HepG2 (cell line): ENCODE measurements at regions not wholly inside any gene's neighbourhood (a gene's known extent, or its start where the extent isn't known, plus 50 kb on each side); places are given as distances from the start of the nearest gene placed in this dataset.
"Not testable (repeated sequence)": the region's sequence is repeated elsewhere in the genome, so short reads cannot be mapped to it uniquely, and the experiment has no call there.

Source experiments
- ATAC-seq: fragments of 200-7000 bp; cut with Tn5 transposase; 3 replicates; pipeline ENCODE4 v1.9.1; 2020; ENCODE audit warnings: mild to moderate bottlenecking, moderate library complexity
- BruUV-seq: library from RNA; stranded (reverse); fragments of 400-500 nt; replicated peaks from 2 replicates; lab custom pipeline; 2021; lab: Mats Ljungman, UMichigan
- CTCF ChIA-PET: fragments of 300-600 bp; formaldehyde crosslinking; extraction: SDS; loops from one replicate; lab custom pipeline; 2021; ENCODE audit warnings: low total read pairs, inconsistent platforms, low intra/inter-chr PET ratio; lab: Yijun Ruan, JAX
- POLR2A ChIA-PET: fragments of 350-600 bp; sonication (Branson Sonifier 250); formaldehyde crosslinking; loops from one replicate; lab custom pipeline; 2020; ENCODE audit warnings: antibody characterized with exemption, inconsistent platforms; lab: Yijun Ruan, JAX
- DNase-seq: peaks from one replicate; pipeline ENCODE4 v3.0.0-alpha.2; 2015; ENCODE audit warnings: low spot score
- FAIRE-seq: peaks from 3 replicates; lab custom pipeline; 2011; peaks lifted over from hg19 to GRCh38; lab: Jason Lieb, UNC
- H2AFZ ChIP-seq: one replicate; pipeline ENCODE4 v1.6.1; 2011; ENCODE audit warnings: low read length, inconsistent platforms
- H3K27ac ChIP-seq: fragments of 300-600 bp; 3 replicates; pipeline ENCODE4 v1.8.0; 2011; ENCODE audit warnings: mixed run types, mild to moderate bottlenecking, mixed read lengths, low read length, inconsistent platforms; ENCODE audit not compliant: insufficient read depth; ENCODE audit errors: extremely low read length
- H3K27me3 ChIP-seq, 2 experiments: fragments of 200-600 bp in 1 of 2; 2 replicates in 1 of 2; 3 replicates in 1 of 2; pipeline versions ENCODE4 v1.6.0 to v1.8.0; 2011; ENCODE audit warnings: low read length in 2 of 2, mild to moderate bottlenecking in 2 of 2, moderate library complexity in 2 of 2, inconsistent platforms in 1 of 2; ENCODE audit not compliant: insufficient read depth in 2 of 2, control insufficient read depth in 1 of 2
- H3K36me3 ChIP-seq, 2 experiments: fragments of 200-600 bp in 1 of 2; replicated peaks in 1 of 2; 2 replicates in 1 of 2; 3 replicates in 1 of 2; pipeline versions ENCODE4 v1.5.1 to v1.8.0; 2011; ENCODE audit warnings: low read length in 2 of 2, inconsistent platforms in 1 of 2; ENCODE audit not compliant: insufficient read depth in 2 of 2, control insufficient read depth in 1 of 2
- H3K4me1 ChIP-seq: 2 replicates; pipeline ENCODE4 v1.5.1; 2012; ENCODE audit warnings: low read length, inconsistent platforms; ENCODE audit not compliant: insufficient read depth
- H3K4me2 ChIP-seq: 2 replicates; pipeline ENCODE4 v1.6.0; 2011; ENCODE audit warnings: low read depth, low read length, inconsistent platforms
- H3K4me3 ChIP-seq, 3 experiments: fragments of 200-600 bp in 1 of 3; sonication (generic), shearing (Covaris generic) in 1 of 3; replicated peaks in 1 of 3; 2 replicates each; pipeline ENCODE4 v1.5.1; 2011 to 2016; ENCODE audit warnings: low read length in 3 of 3, inconsistent platforms in 2 of 3, low read depth in 2 of 3, mild to moderate bottlenecking in 2 of 3, control low read depth in 1 of 3, mixed read lengths in 1 of 3; ENCODE audit not compliant: insufficient read depth in 1 of 3
- H3K79me2 ChIP-seq: one replicate; pipeline ENCODE4 v1.6.1; 2011; ENCODE audit warnings: low read length, inconsistent platforms; ENCODE audit not compliant: insufficient read depth
- H3K9ac ChIP-seq: 2 replicates; pipeline ENCODE4 v1.6.0; 2011; ENCODE audit warnings: mild to moderate bottlenecking, low read depth, low read length, inconsistent platforms; ENCODE audit not compliant: insufficient read depth
- H3K9me3 ChIP-seq: 2 replicates; pipeline ENCODE4 v1.5.1; 2012; ENCODE audit warnings: mild to moderate bottlenecking, low read length
- H4K20me1 ChIP-seq: 2 replicates; pipeline ENCODE4 v1.6.0; 2011; ENCODE audit warnings: inconsistent platforms, mild to moderate bottlenecking, low read length, moderate library complexity; ENCODE audit not compliant: insufficient read depth
- CEBPB ChIP-seq: IDR thresholded peaks from 2 replicates; pipeline ENCODE4 v1.6.1; 2011; ENCODE audit warnings: low read depth, low read length, improper control_type of control experiment, borderline replicate concordance
- CEBPG ChIP-seq: IDR thresholded peaks from 2 replicates; pipeline ENCODE4 v1.6.1; 2016
- HDAC1 ChIP-seq: sonication (generic); formaldehyde crosslinking; IDR thresholded peaks from 2 replicates; pipeline ENCODE4 v1.5.1; 2020; ENCODE audit warnings: mild to moderate bottlenecking, missing genetic modification reagents
- HNF4A ChIP-seq: sonication (generic); formaldehyde crosslinking; IDR thresholded peaks from 2 replicates; pipeline ENCODE4 v1.4.0; 2020; ENCODE audit warnings: missing genetic modification reagents
- HNF4G ChIP-seq, 2 experiments: sonication (generic) in 1 of 2; formaldehyde crosslinking in 1 of 2; IDR thresholded peaks; 2 replicates each; pipeline versions ENCODE4 v1.4.0 to v1.6.1; 2011 to 2020; ENCODE audit warnings: borderline replicate concordance in 2 of 2, low read depth in 2 of 2, mild to moderate bottlenecking in 2 of 2, low read length in 1 of 2, missing genetic modification reagents in 1 of 2, moderate library complexity in 1 of 2
- JUND ChIP-seq: sonication (generic); formaldehyde crosslinking; IDR thresholded peaks from 2 replicates; pipeline ENCODE4 v1.8.0; 2022; ENCODE audit warnings: mild to moderate bottlenecking, missing genetic modification reagents
- LCORL ChIP-seq, 2 experiments: fragments of 450-650 bp in 1 of 2; sonication (generic) in 1 of 2; formaldehyde crosslinking in 1 of 2; IDR thresholded peaks; 2 replicates each; pipeline versions ENCODE4 v1.5.0 to v1.6.1; 2017 to 2020; ENCODE audit warnings: antibody characterized with exemption in 1 of 2, missing genetic modification reagents in 1 of 2
- SALL1 ChIP-seq: sonication (generic); formaldehyde crosslinking; IDR thresholded peaks from 2 replicates; pipeline ENCODE4 v1.8.0; 2022; ENCODE audit warnings: mild to moderate bottlenecking, missing genetic modification reagents
- ZBTB7A ChIP-seq: sonication (generic); formaldehyde crosslinking; IDR thresholded peaks from 2 replicates; pipeline ENCODE4 v1.8.0; 2022; ENCODE audit warnings: mild to moderate bottlenecking, missing genetic modification reagents
- WGBS: methylation state at CpG from one replicate; pipeline ENCODE4 v1.1.6; 2017; ENCODE audit warnings: low lambda C conversion rate; 5-methylcytosine and 5-hydroxymethylcytosine counted together
- in situ Hi-C: cut with HindIII; loops from 2 replicates; pipeline ENCODE4 v1.10.0; 2017; ENCODE audit warnings: low pct_unique_long_range_greater_than_20kb; ENCODE audit not compliant: extremely low pct_ligation_motif_present
- intact Hi-C: fragments of 100-400 bp; cut with micrococcal nuclease; formaldehyde crosslinking; loops from one replicate; pipeline ENCODE4 v1.10.0; 2022; ENCODE audit not compliant: unreplicated experiment
- TF ChIP-seq, protein P1 (sequence below), 2 experiments: fragments of 450-650 bp in 1 of 2; sonication (generic) in 1 of 2; formaldehyde crosslinking; IDR thresholded peaks; 2 replicates each; pipeline versions ENCODE4 v1.5.0 to v1.8.0; 2020 to 2022; ENCODE audit warnings: mild to moderate bottlenecking in 1 of 2, missing genetic modification reagents in 1 of 2
- TF ChIP-seq, protein P2 (sequence below): sonication (generic); formaldehyde crosslinking; conservative IDR thresholded peaks from 2 replicates; pipeline ENCODE4 v1.4.0; 2020; ENCODE audit warnings: mild to moderate bottlenecking, missing genetic modification reagents, moderate library complexity
- TF ChIP-seq, protein P3 (sequence below): IDR thresholded peaks from 2 replicates; pipeline ENCODE4 v1.4.0; 2020; ENCODE audit warnings: mild to moderate bottlenecking, missing genetic modification reagents

- H3K79me2 ChIP-seq; FAIRE-seq; H3K9ac ChIP-seq; CTCF ChIA-PET; ATAC-seq; H2AFZ ChIP-seq; H3K27ac ChIP-seq; POLR2A ChIA-PET; intact Hi-C loops; H3K9me3 ChIP-seq; H3K36me3 ChIP-seq; H3K4me3 ChIP-seq; H3K27me3 ChIP-seq; BruUV-seq; H4K20me1 ChIP-seq; in situ Hi-C loops; TF ChIP-seq LCORL (IDR thresholded peaks at IDR 0.05); HNF4G (IDR thresholded peaks at IDR 0.05; ENCODE audit: borderline replicate concordance, low read depth, low read length): not testable (repeated sequence)
- peak; percentile 24 for DNase-seq
- Histone ChIP-seq H3K4me2 (peak overlapping the region; percentile 27; the same call in 1 of the 2 replicates), H3K4me1 (peaks cover 13% of the 10 kb centered on the region)
- 16% methylated on average over 10 of the region's 11 CpGs for WGBS
- TF ChIP-seq LCORL (CRISPR knock-in tag; IDR thresholded peaks at IDR 0.05) (peak; percentile 86), JUND (peak; percentile 37; the same call in 1 of the 2 replicates), HNF4G (CRISPR knock-in tag; IDR thresholded peaks at IDR 0.05; ENCODE audit: borderline replicate concordance, low read depth) (peak; percentile 53; the same call in 1 of the 2 replicates), CEBPB (peak; percentile 37; the same call in 1 of the 2 replicates), SALL1 (CRISPR knock-in tag) (peak; percentile 46), CEBPG (peak; percentile 83), ZBTB7A (peak; percentile 75; the same call in 1 of the 2 replicates), HNF4A (CRISPR knock-in tag) (peak; percentile 64), HDAC1 (CRISPR knock-in tag) (peak; percentile 40; the same call in 1 of the 2 replicates)
- TF ChIP-seq, protein P1, sequence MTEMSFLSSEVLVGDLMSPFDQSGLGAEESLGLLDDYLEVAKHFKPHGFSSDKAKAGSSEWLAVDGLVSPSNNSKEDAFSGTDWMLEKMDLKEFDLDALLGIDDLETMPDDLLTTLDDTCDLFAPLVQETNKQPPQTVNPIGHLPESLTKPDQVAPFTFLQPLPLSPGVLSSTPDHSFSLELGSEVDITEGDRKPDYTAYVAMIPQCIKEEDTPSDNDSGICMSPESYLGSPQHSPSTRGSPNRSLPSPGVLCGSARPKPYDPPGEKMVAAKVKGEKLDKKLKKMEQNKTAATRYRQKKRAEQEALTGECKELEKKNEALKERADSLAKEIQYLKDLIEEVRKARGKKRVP (CRISPR knock-in tag; IDR thresholded peaks at IDR 0.05): 0 out of 4 replicates have a peak, but pooled peaks of 1 of the 2 experiments have one; percentile 48
- TF ChIP-seq, protein P2, sequence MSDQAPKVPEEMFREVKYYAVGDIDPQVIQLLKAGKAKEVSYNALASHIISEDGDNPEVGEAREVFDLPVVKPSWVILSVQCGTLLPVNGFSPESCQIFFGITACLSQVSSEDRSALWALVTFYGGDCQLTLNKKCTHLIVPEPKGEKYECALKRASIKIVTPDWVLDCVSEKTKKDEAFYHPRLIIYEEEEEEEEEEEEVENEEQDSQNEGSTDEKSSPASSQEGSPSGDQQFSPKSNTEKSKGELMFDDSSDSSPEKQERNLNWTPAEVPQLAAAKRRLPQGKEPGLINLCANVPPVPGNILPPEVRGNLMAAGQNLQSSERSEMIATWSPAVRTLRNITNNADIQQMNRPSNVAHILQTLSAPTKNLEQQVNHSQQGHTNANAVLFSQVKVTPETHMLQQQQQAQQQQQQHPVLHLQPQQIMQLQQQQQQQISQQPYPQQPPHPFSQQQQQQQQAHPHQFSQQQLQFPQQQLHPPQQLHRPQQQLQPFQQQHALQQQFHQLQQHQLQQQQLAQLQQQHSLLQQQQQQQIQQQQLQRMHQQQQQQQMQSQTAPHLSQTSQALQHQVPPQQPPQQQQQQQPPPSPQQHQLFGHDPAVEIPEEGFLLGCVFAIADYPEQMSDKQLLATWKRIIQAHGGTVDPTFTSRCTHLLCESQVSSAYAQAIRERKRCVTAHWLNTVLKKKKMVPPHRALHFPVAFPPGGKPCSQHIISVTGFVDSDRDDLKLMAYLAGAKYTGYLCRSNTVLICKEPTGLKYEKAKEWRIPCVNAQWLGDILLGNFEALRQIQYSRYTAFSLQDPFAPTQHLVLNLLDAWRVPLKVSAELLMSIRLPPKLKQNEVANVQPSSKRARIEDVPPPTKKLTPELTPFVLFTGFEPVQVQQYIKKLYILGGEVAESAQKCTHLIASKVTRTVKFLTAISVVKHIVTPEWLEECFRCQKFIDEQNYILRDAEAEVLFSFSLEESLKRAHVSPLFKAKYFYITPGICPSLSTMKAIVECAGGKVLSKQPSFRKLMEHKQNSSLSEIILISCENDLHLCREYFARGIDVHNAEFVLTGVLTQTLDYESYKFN (CRISPR knock-in tag): peak; percentile 70
- TF ChIP-seq, protein P3, sequence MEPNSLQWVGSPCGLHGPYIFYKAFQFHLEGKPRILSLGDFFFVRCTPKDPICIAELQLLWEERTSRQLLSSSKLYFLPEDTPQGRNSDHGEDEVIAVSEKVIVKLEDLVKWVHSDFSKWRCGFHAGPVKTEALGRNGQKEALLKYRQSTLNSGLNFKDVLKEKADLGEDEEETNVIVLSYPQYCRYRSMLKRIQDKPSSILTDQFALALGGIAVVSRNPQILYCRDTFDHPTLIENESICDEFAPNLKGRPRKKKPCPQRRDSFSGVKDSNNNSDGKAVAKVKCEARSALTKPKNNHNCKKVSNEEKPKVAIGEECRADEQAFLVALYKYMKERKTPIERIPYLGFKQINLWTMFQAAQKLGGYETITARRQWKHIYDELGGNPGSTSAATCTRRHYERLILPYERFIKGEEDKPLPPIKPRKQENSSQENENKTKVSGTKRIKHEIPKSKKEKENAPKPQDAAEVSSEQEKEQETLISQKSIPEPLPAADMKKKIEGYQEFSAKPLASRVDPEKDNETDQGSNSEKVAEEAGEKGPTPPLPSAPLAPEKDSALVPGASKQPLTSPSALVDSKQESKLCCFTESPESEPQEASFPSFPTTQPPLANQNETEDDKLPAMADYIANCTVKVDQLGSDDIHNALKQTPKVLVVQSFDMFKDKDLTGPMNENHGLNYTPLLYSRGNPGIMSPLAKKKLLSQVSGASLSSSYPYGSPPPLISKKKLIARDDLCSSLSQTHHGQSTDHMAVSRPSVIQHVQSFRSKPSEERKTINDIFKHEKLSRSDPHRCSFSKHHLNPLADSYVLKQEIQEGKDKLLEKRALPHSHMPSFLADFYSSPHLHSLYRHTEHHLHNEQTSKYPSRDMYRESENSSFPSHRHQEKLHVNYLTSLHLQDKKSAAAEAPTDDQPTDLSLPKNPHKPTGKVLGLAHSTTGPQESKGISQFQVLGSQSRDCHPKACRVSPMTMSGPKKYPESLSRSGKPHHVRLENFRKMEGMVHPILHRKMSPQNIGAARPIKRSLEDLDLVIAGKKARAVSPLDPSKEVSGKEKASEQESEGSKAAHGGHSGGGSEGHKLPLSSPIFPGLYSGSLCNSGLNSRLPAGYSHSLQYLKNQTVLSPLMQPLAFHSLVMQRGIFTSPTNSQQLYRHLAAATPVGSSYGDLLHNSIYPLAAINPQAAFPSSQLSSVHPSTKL (CRISPR knock-in tag): 0 out of 2 replicates have a peak, but pooled peaks have one; percentile 31
Measured at GRCh38 chr4:4006356-4006755, 220.4 kb downstream of the OTOP1 start.
